ENCODE measurements at regions not wholly inside any gene's neighbourhood (a gene's known extent, or its start where the extent isn't known, plus 50 kb on each side); places are given as distances from the start of the nearest gene placed in this dataset.

DNA sequence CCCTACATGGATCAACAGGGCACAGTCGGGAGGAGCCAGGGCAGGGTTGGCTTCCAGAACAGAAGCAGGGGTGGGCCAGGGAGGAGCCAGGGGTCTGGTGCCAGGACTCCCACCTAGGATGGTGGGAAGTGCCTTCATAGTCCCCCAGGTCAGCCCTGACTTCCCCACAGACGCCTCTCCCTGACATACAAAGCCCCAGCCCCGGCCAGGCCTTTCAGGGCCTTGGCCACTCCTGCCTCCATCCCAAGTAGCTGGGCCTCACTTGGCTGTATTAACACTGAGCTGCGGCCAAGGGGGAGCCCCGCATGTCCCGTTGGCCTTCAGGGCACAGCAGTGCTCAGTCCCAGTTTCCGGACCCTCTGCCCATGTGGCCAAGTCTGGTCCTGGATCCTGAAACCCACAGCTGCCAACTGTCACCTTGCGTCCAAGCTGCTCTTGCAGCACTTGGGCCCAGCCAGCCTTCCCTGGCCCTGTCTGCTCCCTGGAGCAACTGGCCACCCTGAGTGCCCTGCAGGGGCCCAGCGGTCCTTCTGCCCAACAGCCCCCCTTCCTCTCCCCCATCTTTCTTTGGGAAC lies 627.8 kb downstream of the MATN1 start:
- H3K4me1 ChIP-seq (ENCODE audit: control insufficient read depth, extremely low read depth, insufficient read depth, low read length): no peaks in the 10 kb centered on the region
- peaks cover 13% of the 10 kb centered on the region for H3K9me3 ChIP-seq (ENCODE audit: control insufficient read depth, low read depth, low read length)
- dilution Hi-C loops (cut with MboI; ENCODE audit: extremely low pct_ligation_motif_present, low sequenced_read_pairs): no loop called here
- TF ChIP-seq, protein P1, sequence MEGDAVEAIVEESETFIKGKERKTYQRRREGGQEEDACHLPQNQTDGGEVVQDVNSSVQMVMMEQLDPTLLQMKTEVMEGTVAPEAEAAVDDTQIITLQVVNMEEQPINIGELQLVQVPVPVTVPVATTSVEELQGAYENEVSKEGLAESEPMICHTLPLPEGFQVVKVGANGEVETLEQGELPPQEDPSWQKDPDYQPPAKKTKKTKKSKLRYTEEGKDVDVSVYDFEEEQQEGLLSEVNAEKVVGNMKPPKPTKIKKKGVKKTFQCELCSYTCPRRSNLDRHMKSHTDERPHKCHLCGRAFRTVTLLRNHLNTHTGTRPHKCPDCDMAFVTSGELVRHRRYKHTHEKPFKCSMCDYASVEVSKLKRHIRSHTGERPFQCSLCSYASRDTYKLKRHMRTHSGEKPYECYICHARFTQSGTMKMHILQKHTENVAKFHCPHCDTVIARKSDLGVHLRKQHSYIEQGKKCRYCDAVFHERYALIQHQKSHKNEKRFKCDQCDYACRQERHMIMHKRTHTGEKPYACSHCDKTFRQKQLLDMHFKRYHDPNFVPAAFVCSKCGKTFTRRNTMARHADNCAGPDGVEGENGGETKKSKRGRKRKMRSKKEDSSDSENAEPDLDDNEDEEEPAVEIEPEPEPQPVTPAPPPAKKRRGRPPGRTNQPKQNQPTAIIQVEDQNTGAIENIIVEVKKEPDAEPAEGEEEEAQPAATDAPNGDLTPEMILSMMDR (optimal IDR thresholded peaks at IDR 0.05 in 1 of 3, IDR thresholded peaks at IDR 0.05 in 1 of 3, conservative IDR thresholded peaks at IDR 0.05 in 1 of 3; ENCODE audit: extremely low read depth in 1 of 3, insufficient read depth in 2 of 3, low read length in 3 of 3): no peak
- TF ChIP-seq EZH2 (IDR thresholded peaks at IDR 0.05; ENCODE audit: low read length): no peak
- no peaks in the 10 kb centered on the region for H3K9me1 ChIP-seq (ENCODE audit: control insufficient read depth, extremely low read depth, insufficient read depth, low read length)
- no peaks in the 10 kb centered on the region for H3K79me2 ChIP-seq (ENCODE audit: control insufficient read depth, insufficient read depth, low read length)
- H3K27me3 ChIP-seq (ENCODE audit: control insufficient read depth, extremely low read depth, insufficient read depth, low read length): no peaks in the 10 kb centered on the region
- H3K4me3 ChIP-seq (ENCODE audit: control insufficient read depth in 2 of 3, extremely low read depth in 1 of 3, insufficient read depth in 2 of 3, low read depth in 1 of 3, low read length in 3 of 3): no peak overlapping the region
- H3K4me2 ChIP-seq (ENCODE audit: control insufficient read depth, extremely low read depth, insufficient read depth, low read depth, low read length): no peak overlapping the region
- no peaks in the 10 kb centered on the region for H3K36me3 ChIP-seq (ENCODE audit: control insufficient read depth in 2 of 2, extremely low read depth in 1 of 2, insufficient read depth in 2 of 2, low read length in 2 of 2)
- FAIRE-seq (no peak), DNase-seq (ENCODE audit: low read depth, low spot score) (no peak)
- no peaks in the 10 kb centered on the region for H4K20me1 ChIP-seq (ENCODE audit: control insufficient read depth, extremely low read depth, insufficient read depth, low read length)
- H3K27ac ChIP-seq (ENCODE audit: control insufficient read depth, insufficient read depth, low read length): no peak overlapping the region
- H3K9ac ChIP-seq (ENCODE audit: control insufficient read depth, extremely low read depth, insufficient read depth, low read length): no peak overlapping the region
- no peak overlapping the region for H2AFZ ChIP-seq (ENCODE audit: control insufficient read depth, low read length)

DNA sequence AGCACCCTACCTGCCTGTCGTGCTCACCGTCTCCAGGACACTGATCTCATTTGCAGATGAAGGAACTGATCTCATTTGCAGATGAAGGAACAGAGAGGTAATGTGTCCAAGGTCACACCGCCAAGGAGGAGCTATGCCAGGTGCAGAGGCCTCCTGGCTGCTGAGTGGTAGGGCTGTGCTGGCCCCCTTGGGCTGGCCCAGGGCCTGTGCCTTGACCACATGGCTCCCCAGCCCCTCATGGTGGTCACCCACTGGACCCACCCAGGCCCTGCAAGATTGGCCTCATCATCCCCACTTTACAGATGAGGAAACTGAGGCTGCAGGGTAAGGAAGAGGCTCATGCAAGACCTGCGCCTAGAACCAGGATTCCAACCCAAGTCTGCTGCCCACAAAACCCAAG lies 628.3 kb downstream of the MATN1 start:
- FAIRE-seq (no peak), DNase-seq (ENCODE audit: low read depth, low spot score) (no peak)
- no peaks in the 10 kb centered on the region for H3K36me3 ChIP-seq (ENCODE audit: control insufficient read depth in 2 of 2, extremely low read depth in 1 of 2, insufficient read depth in 2 of 2, low read length in 2 of 2)
- no peaks in the 10 kb centered on the region for H4K20me1 ChIP-seq (ENCODE audit: control insufficient read depth, extremely low read depth, insufficient read depth, low read length)
- H3K9ac ChIP-seq (ENCODE audit: control insufficient read depth, extremely low read depth, insufficient read depth, low read length): no peak overlapping the region
- no peaks in the 10 kb centered on the region for H3K4me1 ChIP-seq (ENCODE audit: control insufficient read depth, extremely low read depth, insufficient read depth, low read length)
- H3K4me2 ChIP-seq (ENCODE audit: control insufficient read depth, extremely low read depth, insufficient read depth, low read depth, low read length): no peak overlapping the region
- H3K9me1 ChIP-seq (ENCODE audit: control insufficient read depth, extremely low read depth, insufficient read depth, low read length): no peaks in the 10 kb centered on the region
- TF ChIP-seq EZH2 (IDR thresholded peaks at IDR 0.05; ENCODE audit: low read length): no peak
- TF ChIP-seq, protein P1 (optimal IDR thresholded peaks at IDR 0.05 in 1 of 3, IDR thresholded peaks at IDR 0.05 in 1 of 3, conservative IDR thresholded peaks at IDR 0.05 in 1 of 3; ENCODE audit: extremely low read depth in 1 of 3, insufficient read depth in 2 of 3, low read length in 3 of 3): no peak
- no peak overlapping the region for H2AFZ ChIP-seq (ENCODE audit: control insufficient read depth, low read length)
- no peaks in the 10 kb centered on the region for H3K79me2 ChIP-seq (ENCODE audit: control insufficient read depth, insufficient read depth, low read length)
- H3K9me3 ChIP-seq (ENCODE audit: control insufficient read depth, low read depth, low read length): peaks cover 13% of the 10 kb centered on the region
- H3K27ac ChIP-seq (ENCODE audit: control insufficient read depth, insufficient read depth, low read length): no peak overlapping the region
- dilution Hi-C loops (cut with MboI; ENCODE audit: extremely low pct_ligation_motif_present, low sequenced_read_pairs): no loop called here
- H3K27me3 ChIP-seq (ENCODE audit: control insufficient read depth, extremely low read depth, insufficient read depth, low read length): no peaks in the 10 kb centered on the region
- H3K4me3 ChIP-seq (ENCODE audit: control insufficient read depth in 2 of 3, extremely low read depth in 1 of 3, insufficient read depth in 2 of 3, low read depth in 1 of 3, low read length in 3 of 3): no peak overlapping the region

All from keratinocyte (primary cell).